Fibroblast of villous mesenchyme (primary cell): ENCODE measurements at regions not wholly inside any gene's neighbourhood (a gene's known extent, or its start where the extent isn't known, plus 50 kb on each side); places are given as distances from the start of the nearest gene placed in this dataset.
"Not testable (repeated sequence)": the region's sequence is repeated elsewhere in the genome, so short reads cannot be mapped to it uniquely, and the experiment has no call there.

ENCODE experiments used
- DNase-seq: peaks from one replicate; pipeline ENCODE4 v3.0.0-alpha.2; 2010; ENCODE audit warnings: low read depth
- H3K4me3 ChIP-seq: 2 replicates; pipeline ENCODE4 v1.5.1; 2011; ENCODE audit warnings: low read depth, mild to moderate bottlenecking, low read length
- TF ChIP-seq, protein P1 (sequence below): IDR thresholded peaks from 2 replicates; pipeline ENCODE4 v1.5.1; 2012; ENCODE audit warnings: low read depth, mild to moderate bottlenecking, low read length; ENCODE audit not compliant: insufficient read depth

DNA sequence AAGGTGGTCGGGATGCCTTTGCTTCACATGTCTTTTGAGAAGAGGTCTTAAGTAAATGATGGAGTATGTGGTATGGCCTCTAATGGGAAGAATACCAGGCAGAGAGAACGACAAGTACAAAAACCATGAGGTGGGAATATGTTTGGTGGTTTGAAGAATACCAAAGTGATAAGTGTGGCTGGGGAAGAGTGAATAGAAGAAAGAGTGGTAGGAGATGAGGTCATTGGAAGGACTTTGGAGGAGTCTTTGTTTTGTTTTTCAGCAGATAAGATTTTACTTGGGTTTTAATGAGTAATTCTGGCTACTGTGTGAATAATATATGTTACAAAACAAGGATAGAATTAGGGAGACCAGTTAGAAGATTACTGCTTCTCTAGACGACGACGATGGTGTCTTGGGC lies 515.4 kb downstream of the RAB38 start:
- H3K4me3 ChIP-seq: no peak overlapping the region
- TF ChIP-seq, protein P1, sequence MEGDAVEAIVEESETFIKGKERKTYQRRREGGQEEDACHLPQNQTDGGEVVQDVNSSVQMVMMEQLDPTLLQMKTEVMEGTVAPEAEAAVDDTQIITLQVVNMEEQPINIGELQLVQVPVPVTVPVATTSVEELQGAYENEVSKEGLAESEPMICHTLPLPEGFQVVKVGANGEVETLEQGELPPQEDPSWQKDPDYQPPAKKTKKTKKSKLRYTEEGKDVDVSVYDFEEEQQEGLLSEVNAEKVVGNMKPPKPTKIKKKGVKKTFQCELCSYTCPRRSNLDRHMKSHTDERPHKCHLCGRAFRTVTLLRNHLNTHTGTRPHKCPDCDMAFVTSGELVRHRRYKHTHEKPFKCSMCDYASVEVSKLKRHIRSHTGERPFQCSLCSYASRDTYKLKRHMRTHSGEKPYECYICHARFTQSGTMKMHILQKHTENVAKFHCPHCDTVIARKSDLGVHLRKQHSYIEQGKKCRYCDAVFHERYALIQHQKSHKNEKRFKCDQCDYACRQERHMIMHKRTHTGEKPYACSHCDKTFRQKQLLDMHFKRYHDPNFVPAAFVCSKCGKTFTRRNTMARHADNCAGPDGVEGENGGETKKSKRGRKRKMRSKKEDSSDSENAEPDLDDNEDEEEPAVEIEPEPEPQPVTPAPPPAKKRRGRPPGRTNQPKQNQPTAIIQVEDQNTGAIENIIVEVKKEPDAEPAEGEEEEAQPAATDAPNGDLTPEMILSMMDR: no peak
- no peak for DNase-seq

- TF ChIP-seq, protein P1: no peak
- no peak for DNase-seq
- H3K4me3 ChIP-seq: no peak overlapping the region
Measured at GRCh38 chr11:87645626-87646025, 529.6 kb downstream of the RAB38 start.

DNA sequence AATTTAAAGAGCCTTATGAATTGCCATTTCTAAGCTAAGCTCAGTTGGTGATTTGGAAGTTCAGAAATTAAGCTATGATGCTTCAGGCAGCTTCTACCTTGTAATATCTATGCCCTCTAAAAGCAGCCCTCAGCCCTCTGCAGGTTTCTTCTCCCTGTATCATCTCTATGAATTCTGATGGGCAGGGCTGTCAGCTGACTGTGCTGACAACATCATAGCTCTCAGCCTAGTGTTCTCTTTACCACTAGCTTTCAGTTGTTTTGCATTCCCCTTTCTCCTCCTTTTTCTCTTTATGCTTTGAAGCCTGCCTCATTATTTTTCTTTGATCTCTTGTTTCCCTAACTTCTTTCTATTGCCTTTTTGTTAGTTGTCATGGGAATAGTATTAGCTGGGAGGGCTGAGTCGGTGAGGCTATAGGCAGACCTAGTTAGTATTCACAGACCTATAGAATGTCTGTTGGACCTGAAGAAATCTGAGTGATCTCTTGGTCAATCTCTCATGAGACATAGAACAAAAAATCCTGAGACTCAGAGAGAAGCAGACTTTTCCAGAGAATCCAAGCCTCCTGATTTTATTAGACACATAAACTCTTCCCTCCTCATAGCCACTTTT lies 535.4 kb downstream of the RAB38 start:
- no peak for DNase-seq
- TF ChIP-seq, protein P1: no peak
- H3K4me3 ChIP-seq: no peak overlapping the region

- TF ChIP-seq, protein P1: no peak
- no peak for DNase-seq
Measured at GRCh38 chr11:87635001-87635400, 540.2 kb downstream of the RAB38 start.

DNA sequence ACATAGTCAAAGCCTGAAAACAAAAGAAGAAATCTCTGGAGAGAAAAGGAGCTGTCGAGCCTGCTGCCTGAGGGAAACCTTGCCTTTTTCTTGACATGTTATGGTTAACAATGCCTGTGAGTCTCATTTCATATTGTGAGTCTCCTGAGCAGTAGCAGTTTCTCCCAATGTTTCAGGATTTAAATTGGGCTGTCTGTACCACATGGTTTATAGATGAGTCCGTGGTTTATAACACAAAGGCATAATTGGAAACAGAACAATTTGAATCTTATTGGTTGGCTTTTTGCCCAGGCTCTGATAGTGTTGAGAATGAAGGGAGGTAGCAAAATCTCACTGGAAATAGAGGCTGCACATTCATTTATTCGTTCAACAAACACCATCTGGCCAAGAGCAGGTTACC lies 540.9 kb downstream of the RAB38 start:
- DNase-seq: no peak
- TF ChIP-seq, protein P1: no peak
- no peak overlapping the region for H3K4me3 ChIP-seq

More at GRCh38 chr11:87635001-87635400, 540.2 kb downstream of the RAB38 start:
- H3K4me3 ChIP-seq: no peak overlapping the region

GRCh38 chr11:87628957-87629356 lies 546.3 kb downstream of the RAB38 start:
- TF ChIP-seq, protein P1: no peak
- DNase-seq: no peak
- no peak overlapping the region for H3K4me3 ChIP-seq

GRCh38 chr11:87628026-87628580 lies 547.1 kb downstream of the RAB38 start:
- no peak overlapping the region for H3K4me3 ChIP-seq
- TF ChIP-seq, protein P1: no peak
- no peak for DNase-seq

DNA sequence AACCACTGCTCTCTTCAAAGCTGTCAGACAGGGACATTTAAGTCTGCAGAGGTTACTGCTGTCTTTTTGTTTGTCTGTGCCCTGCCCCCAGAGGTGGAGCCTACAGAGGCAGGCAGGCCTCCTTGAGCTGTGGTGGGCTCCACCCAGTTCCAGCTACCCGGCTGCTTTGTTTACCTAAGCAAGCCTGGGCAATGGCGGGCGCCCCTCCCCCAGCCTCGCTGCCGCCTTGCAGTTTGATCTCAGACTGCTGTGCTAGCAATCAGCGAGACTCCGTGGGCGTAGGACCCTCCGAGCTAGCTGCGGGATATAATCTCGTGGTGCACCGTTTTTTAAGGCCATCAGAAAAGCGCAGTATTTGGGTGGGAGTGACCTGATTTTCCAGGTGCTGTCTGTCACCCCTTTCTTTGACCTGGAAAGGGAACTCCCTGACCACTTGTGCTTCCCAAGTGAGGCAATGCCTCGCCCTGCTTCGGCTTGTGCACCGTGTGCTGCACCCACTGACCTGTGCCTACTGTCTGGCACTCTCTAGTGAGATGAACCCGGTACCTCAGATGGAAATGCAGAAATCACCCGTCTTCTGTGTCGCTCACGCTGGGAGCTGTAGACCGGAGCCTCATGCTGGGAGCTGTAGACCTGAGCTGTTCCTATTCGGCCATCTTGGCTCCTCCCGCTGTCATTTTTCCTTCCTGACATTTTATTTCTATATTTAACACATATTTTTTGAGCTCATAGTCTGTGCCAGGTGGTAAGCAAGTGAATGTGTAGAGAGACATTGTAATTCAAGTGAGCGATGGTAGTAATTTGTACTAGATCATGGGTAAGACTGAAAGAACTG lies 551.5 kb downstream of the RAB38 start:
- DNase-seq, H3K4me3 ChIP-seq: not testable (repeated sequence)
